Inflammatory macrophage treated with lipopolysaccharide for 4 hours (primary cell): ENCODE measurements at regions not wholly inside any gene's neighbourhood (a gene's known extent, or its start where the extent isn't known, plus 50 kb on each side); places are given as distances from the start of the nearest gene placed in this dataset.

Experiments
- DNase-seq: peaks from one replicate; pipeline ENCODE4 v3.0.0-alpha.2; 2020

DNA sequence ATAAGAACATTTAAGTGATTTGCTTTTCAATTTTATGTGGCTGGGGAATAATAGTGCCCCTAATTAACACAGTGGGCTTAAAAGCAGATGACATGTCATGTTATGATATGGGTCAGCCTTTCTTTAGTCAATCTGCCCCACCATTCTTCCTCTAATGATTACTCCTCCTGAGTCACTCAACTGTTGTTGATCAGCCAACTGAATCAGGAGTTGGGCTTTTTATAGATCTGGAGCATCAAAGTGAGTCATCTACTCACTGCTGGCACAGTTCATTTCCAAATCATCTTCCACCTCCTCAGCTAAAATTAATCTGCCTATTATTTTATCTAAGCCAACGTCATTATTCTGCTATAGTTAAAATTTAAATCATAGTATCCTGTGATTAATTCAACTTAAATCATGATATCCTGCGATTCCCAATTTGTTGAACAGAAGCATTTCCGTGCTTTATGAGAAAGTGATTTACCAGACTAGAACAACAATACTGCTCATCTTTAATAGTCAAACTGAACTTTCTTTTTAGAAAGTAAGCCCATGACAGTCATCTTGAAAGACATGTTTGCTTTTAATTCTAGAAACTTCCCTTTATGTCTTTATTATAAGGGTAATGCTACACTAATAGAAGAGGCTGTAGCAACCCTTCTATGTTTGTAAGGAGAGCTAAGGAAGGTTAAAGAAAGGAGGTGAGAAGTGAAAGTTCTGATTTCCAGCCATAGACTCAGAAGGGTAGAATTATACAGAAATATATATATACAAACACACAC, 551.4 kb downstream of the TBC1D4 start:
- no peak for DNase-seq

DNA sequence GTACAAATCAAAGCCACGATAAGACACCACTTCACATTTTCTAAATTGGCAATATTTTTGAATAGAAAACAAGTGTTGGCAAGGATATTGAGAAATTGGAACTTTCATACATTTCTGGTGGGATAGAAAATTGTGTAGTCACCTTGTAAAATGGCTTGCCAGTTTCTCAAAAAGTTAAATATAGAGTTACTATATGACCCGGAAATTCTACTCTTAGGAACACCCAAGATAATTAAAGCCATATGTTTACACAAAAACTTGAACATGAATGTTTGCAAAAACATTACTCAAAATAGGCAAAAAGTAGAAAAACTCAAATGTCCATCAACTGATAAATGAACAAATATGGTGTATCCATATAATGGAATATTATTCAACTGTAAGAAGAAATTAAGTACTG, 552.5 kb downstream of the TBC1D4 start:
- DNase-seq: no peak

DNA sequence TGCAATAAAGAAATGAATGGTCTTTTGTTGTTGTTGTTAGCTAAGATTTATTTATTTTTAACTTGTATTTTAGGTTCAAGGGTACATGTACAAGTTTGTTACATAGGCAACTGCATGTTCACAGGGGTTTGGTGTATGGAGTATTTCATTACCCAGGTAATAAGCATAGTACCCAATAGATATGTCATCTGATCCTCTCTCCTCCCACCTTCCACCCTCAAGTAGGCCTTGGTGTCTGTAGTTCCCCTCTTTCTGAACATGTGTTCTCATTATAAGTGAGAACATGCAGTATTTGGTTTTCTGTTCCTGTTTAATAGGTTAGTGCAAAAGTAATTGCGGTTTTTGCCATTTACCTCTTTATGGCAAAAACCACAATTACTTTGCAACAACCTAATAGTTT, 554.1 kb downstream of the TBC1D4 start:
- no peak for DNase-seq

DNA sequence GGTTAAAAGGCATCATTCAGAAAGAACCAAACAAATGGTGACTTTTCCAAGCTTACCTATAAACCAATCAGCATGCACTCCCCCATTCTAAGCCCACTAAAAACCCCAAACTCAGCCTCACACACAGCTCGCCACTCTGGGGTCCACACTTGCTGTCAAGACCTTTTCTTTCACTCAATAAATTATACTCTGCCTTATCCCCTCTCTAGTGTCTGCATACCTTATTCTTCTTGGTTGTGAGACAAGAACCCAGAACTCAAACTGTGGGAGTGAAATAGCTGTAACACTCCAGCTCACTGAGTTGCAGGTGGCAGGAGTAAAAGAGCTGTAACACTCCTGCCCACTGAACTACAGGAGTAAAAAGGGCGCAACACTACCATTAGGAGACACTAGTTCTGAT, 559.0 kb downstream of the TBC1D4 start:
- no peak for DNase-seq

DNA sequence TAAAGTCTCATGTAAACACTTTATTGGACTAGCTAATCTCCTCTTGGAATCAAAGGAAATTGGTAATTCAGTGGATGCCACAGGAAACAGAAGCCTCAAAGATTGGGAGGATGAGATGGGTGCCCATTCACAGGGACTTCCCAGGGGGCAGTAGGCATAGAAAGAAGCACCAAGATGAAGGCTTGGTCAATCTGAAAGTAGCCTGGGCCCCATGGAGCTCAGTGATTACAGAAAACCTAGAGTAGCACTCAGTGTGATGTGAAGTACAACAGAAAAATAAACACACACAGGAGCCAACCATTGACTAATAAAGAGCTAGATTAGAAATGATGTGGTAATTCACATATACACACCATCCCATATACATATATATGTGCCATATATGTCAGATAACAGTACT, 560.6 kb downstream of the TBC1D4 start:
- DNase-seq: no peak

DNA sequence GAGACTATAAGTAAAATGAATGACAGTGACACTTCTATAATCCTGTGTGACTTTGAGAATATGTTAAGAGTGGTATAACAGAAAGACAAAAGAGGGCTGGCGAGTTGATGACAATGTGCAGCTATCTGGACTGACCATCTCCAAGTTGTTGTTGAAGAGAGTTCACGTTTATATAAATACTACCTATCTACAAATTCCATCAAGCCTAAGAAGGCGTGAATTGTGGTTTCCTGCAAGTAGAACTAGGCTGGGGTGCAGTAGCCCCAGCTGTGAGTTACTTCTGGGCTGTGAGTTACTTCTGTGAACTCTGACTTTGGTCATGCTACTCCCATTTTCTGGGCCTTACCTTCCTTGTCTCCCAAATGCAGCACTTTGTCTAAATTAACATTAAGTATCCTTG, 561.0 kb downstream of the TBC1D4 start:
- DNase-seq: no peak

DNA sequence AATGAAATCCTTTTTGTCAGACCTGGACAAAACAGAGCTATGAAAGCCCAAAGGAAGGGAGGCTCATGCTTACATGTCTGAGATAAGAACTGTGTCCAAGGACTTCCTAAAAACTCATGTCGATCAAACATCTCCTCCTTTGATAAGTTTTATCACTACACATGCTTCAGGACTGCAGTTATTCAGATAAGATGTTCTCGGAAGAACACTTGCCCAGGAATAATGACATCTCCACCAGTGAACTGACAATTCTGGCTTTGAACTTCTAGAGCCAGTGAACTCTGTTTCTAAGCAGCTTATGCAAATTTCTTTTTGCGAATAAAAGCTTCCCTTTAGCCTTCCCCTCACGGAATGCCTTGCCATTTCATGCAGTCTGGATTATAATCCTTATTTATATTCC, 561.6 kb downstream of the TBC1D4 start:
- DNase-seq: no peak

DNA sequence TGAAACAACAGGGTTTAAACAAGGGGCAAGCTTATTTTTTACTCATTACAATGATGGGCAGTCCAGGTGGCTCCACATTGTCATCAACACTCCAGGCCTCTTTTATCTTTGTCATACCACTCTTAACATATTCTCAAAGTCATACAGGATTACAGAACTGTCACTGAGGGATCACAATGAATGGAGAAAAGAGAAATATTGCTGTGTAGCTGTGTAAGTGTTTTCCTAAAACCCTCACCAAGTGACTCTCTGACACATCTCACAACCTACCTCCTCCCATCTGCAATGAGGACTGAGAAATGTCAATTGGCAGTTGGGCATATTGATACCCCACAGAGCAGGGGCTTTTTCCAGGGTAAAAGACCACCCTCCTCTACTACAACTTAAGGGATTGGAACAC, 562.1 kb downstream of the TBC1D4 start:
- DNase-seq: no peak

DNA sequence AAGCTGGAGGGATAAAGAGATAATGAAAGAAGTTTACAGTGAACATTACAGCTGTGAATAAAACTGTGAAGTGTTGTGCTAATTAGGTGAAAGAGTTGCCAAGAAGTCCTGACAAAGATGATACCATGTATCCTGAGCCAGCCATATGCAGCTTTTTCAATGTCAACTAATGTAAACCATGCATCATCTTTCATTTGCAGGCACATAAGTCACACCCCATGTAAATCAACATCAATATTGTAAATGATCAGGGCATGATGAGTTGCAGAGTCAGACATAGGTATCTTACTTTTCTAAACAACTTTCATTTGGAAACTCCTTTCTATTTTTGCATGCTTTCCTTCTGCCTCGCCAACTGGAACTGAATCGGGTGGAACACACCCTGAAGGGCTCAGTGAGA, 569.1 kb downstream of the TBC1D4 start:
- no peak for DNase-seq

DNA sequence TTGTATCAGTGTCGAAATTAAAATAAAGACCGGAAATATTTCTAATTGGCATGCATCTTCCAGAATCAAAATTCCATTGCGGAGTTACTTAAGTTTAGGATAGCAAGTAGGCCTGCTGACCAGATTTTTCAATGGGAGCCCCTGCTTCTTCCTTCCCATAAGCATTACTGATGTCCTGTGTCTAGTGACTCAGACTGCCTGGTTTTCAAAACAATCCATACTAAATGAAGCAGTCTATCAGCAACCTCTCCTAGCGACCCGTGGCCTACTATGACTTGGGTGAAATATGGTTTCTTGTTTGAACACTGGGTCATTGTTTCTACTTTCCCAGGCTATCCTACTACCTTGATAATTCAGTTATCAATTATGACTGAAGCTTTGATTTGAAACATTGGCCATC, 571.6 kb downstream of the TBC1D4 start:
- no peak for DNase-seq

DNA sequence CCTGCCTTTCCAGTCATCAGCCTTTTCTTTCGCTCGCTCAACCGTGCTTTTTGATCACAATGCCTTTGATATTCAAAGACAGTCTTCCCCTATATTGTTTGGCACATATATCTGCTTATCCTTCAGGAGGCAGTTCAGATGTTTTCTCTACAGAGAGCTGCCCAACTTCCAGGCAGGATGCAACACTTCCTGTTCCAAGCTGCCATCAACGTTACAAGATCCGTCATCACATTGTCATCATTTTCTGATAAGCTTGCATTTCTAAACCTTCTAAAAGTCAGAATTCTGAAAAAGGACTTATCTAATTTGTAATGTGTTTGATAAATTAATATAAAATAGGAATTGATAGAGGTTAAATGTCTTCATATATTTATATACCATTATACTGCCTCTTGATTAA, 574.2 kb downstream of the TBC1D4 start:
- no peak for DNase-seq

DNA sequence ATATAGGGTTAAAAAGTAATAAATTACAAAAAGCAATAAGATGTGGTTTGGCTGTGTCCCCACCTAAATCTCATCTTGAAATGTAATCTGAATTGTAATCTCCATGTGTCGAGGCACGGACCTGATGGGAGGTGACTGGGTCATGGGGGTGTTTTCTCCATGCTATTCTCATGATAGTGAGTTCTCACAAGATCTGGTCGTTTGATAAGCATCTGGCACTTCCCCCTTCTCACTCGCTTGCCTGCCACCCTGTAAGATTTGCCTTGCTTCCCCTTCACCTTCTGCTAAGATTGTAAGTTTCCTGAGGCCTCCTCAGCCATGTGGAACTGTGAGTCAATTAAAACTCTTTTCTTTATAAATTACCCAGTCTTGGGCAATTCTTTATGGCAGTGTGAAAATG, 577.4 kb downstream of the TBC1D4 start:
- no peak for DNase-seq

DNA sequence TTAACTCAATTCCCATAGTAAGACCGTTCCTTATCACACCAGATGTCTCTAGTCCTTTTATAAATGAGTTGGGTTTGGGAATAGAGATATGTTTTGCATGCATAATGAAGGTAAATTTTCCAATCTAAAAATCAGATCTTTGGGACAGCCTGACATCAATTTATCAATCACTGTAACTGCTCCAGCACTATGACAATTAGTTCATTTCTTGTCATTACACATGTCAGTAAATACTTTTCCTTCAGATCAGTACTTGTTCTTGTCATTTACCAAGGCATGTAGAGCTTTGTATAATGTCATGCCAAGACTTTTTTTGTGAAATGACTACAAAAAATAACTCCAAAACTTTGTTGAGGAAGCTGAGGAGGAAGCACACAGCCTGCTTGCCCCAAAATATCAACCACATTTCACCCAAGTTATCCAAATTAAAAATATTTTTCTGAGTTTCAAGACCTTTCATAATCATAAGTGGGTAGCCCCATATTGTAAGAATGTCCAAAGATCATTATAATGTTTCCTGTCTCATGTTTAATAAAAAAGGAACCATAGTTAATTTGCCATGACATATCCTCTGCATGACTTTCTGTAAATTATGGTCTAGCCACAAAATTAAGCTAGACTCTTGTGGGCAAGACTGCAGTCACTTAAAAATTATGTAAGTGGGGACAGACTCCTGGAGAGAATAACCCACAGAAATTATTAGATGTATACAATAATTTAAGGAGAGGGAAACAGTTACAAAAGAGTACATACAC, 586.8 kb downstream of the TBC1D4 start:
- no peak for DNase-seq

DNA sequence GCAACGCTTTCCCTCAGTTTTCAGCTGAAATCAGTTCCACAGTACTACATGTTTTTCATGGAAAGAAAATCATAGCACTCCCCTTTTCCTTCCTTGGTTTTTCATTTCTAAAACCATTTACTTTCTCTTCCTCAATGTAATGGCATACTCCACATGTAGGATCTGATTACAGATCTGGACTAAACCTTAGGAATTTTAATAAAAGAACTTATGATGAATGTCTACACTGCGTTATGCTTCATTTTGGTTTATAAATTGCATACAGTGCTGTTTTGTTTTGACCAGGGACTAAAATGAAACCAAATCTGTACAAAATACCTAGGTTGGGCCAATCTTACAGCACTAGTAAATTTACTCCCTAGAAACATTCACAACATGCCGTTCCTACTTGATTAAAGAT, 589.9 kb downstream of the TBC1D4 start:
- no peak for DNase-seq

DNA sequence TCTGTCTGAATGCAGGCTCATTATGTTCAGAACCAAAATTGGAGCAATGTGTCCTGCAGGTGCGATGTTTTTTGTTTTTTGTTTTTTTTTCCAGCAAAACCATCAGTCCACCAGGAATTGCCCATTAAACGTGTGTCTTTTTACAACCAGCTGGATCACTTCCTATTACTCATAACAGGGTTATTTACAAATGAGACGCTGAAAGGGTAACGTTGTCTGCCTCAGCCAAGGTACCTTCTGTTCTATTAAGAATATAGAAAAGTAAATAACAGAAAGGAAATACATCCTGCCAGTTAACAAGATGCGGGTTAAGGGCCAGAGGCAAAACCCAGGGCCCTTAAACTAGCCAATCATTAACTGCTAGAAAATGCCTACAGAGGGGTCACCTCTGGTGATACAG, 590.4 kb downstream of the TBC1D4 start:
- DNase-seq: no peak

DNA sequence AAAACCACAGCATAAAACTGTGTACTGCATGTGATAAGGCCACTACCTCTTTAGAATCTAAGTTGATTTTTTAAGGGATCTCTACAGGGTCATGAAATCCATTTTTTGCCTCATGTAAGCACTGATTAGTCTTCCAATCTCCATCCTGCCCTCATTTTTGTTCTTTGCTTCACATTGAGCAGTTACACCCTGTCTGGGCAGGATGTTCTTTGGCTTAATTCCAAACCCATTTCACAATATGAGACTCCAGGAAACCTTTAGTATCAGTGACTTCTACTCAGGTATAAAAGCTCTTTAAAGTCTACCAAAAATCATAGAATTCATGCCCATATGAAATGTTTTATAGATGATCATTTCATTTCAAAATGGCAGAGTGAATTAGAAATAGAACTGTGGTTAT, 592.6 kb downstream of the TBC1D4 start:
- DNase-seq: no peak

DNA sequence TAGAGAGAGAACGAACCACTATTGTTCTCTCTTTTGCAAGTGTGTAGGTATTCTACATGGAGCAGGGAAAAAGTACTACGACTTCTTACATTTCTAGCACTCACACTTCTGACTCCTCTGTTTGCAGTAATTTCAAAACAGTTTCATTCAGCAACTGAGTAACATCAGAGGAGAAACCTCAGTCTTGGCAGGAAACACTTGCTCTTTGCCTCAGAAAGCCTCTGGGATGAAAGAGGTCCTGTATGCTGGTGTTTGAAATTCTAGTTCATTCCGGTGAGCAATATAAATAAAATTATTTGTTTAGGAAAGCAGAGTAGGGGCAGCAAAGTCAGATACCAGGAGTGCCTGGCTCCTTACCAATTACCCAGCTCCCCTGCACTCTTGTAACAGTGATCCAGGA, 595.5 kb downstream of the TBC1D4 start:
- DNase-seq: no peak

DNA sequence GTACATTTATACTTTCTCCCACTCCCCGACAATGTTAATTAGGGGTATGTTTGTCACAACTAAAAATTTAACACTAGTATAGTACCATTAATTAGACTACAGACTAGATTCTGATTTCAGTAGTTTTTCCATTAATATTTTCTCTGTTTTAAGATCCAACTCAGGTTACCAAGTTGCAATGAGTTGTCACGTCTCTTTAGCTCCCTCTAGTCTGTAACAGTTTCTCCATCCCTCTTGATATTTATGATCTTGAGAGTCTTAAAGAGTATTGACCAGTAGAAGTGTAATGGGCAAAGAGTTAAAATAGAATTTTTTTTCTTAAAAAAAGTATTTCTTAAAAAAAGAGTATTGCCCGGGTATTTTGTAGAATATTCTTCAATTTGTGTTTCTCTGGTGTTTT, 598.1 kb downstream of the TBC1D4 start:
- no peak for DNase-seq

DNA sequence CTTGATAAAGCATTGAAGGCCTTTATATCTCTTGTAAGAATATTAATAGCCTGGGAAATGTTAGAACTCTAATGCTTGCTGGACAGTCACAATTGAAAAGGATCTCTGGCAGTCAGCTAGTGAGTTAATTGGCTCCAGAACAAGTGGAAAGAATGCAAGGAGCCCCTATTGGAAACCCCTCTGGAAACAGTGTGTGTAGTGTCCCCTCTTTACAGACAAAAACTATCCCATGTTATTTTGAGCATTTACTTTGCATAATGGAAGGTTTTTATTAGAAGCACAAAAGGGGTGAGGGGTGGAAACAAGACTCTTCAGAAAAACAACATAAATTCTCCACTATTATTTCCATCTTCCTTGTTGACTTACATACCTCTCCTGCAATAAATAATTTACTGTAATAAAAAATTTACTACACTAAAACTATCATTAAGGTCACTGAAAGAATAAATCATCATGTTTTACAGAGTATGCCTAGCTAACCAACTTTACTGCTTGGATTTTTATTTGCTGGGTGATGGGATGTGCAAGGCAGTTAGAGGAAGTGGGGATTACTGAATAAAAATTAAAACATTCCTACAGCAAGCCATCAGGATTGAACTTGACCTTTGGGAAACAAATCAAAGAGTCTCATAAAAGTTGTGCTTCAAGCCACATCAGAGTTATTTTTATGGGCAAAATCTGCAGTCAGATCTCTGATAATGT, 610.4 kb downstream of the TBC1D4 start:
- DNase-seq: no peak

DNA sequence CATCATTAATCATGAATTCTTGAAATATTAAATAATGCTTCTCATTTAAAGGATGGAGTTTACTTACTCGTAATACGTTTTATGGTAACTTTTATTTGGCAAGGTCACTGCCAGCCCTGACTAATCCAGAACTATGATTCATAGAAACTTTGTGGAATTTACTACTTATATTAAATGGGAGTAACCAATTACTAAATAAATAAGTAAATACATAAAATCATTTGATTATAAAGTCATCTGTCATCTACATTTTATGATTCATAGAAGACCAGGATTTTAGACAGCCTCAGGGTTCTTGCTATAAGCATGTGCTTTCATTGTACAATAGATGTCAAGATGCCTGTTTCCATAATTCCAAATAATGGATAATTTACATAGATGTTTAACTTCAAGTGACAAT, 611.1 kb downstream of the TBC1D4 start:
- DNase-seq: no peak

DNA sequence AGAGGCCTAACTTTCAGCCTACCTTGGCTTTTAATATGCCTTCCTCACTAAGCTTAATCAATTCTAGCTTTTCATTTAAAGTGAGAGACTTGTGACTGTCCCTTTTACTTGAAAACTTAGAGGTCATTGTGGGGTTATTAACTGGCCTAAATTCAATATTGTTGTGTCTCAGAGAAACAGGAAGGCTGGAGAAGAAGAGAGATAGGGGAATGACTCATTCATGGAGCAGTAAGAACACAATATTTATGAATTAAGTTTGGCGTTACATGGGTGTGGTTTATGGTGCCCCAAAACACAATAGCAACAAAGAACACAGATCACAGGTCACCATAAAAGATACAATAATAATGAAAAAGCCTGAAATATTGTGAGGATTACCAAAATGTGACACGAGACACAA, 612.1 kb downstream of the TBC1D4 start:
- no peak for DNase-seq

DNA sequence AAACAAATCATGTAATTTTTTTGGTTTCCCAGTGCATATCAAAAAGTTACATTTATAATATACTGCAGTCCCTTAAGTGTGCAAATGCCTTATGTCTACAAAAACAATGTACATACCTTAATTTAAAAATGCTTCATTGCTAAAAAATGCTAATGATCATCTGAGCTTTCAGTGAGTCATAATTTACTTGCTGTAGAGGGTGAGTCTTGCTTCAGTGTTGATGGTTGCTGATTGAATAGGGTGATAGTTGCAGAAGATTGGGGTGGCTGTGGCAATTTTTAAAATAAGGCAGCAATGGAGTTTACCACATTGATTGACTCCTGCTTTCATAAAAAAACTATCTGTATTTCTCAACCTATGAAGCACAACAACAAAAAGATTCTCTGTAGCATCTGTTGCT, 613.9 kb downstream of the TBC1D4 start:
- DNase-seq: no peak

DNA sequence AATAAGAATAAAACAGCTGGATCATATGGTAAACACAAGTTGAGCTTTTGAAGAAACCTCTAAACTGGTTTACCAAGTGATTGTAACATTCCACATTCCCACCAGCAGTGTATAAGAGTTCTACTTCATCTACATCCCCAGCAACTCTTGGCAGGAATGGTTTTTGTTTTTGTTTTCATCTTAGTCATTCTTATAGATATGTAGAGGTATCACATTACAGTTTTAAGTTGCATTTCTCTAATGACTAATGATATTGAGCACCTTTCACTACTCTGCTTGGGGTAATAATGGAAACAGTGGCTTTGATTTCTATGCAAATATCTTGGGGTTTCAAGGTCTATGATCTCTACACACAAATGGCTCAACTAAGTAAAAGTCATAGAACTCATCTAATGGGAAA, 614.5 kb downstream of the TBC1D4 start:
- DNase-seq: no peak

DNA sequence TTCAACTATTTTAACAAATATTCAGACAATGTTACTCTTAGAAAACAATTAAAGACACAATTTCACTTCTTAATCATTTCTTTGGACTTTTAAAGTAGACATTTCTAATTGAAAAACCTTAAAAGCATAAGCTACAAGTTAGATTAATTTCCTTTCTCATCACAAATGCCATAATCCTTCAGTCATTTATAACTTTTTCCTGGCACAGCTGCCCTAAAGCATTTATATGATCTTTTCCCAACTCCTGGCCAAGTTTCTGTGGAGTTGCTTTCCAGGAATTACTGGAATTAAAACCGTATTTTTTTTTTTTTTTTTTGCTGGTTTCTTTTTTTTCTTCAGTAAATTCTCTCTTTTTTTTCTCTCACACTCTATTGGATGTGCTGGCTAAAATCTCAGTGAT, 615.9 kb downstream of the TBC1D4 start:
- no peak for DNase-seq
